GM23338 (cell line): ENCODE measurements at regions not wholly inside any gene's neighbourhood (a gene's known extent, or its start where the extent isn't known, plus 50 kb on each side); places are given as distances from the start of the nearest gene placed in this dataset.

ENCODE experiments used
- ATAC-seq: fragments of 200-7000 bp; cut with Tn5 transposase; 3 replicates; pipeline ENCODE4 v1.9.1; 2020
- DNase-seq: peaks from one replicate; pipeline ENCODE4 v3.0.0-alpha.2; 2015; ENCODE audit warnings: low spot score
- H2AFZ ChIP-seq: fragments of 200-600 bp; sonication (generic); 2 replicates; pipeline ENCODE4 v1.8.0; 2016; ENCODE audit warnings: antibody characterized with exemption, mild to moderate bottlenecking, moderate library complexity
- H3F3A ChIP-seq: fragments of 200-600 bp; sonication (generic); replicated peaks from 2 replicates; pipeline ENCODE4 v1.8.0; 2017; ENCODE audit warnings: antibody characterized with exemption, mixed run types, low read depth
- H3K27ac ChIP-seq: fragments of 200-600 bp; sonication (generic); 2 replicates; pipeline ENCODE4 v1.6.1; 2016; ENCODE audit warnings: low read depth
- H3K27me3 ChIP-seq: fragments of 200-600 bp; sonication (generic); 2 replicates; pipeline ENCODE4 v1.8.0; 2016; ENCODE audit warnings: mild to moderate bottlenecking, mixed run types, moderate library complexity; ENCODE audit not compliant: insufficient read depth
- H3K36me3 ChIP-seq: fragments of 200-600 bp; sonication (generic); 2 replicates; pipeline ENCODE4 v1.8.0; 2016; ENCODE audit warnings: mild to moderate bottlenecking; ENCODE audit not compliant: insufficient read depth
- H3K4me1 ChIP-seq: fragments of 200-600 bp; sonication (generic); 2 replicates; pipeline ENCODE4 v1.8.0; 2016; ENCODE audit warnings: mild to moderate bottlenecking, moderate library complexity; ENCODE audit not compliant: insufficient read depth
- H3K4me2 ChIP-seq: fragments of 200-600 bp; sonication (generic); 2 replicates; pipeline ENCODE4 v1.7.1; 2017; ENCODE audit warnings: mixed run types
- H3K4me3 ChIP-seq: fragments of 200-600 bp; sonication (generic); 2 replicates; pipeline ENCODE4 v1.6.1; 2016; ENCODE audit warnings: mixed run types
- H3K79me2 ChIP-seq: fragments of 200-600 bp; sonication (generic); replicated peaks from 2 replicates; pipeline ENCODE4 v1.8.0; 2017; ENCODE audit warnings: mild to moderate bottlenecking; ENCODE audit not compliant: insufficient read depth
- H3K9me2 ChIP-seq: fragments of 200-600 bp; sonication (generic); 2 replicates; pipeline ENCODE4 v1.8.0; 2017; ENCODE audit not compliant: insufficient read depth
- H4K20me1 ChIP-seq: fragments of 200-600 bp; sonication (generic); replicated peaks from 2 replicates; pipeline ENCODE4 v1.8.0; 2017; ENCODE audit warnings: mild to moderate bottlenecking; ENCODE audit not compliant: insufficient read depth
- H3K27ac Mint-ChIP-seq: 2 replicates; pipeline ENCODE4 v1.8.0; 2020; ENCODE audit warnings: inconsistent platforms, mild to moderate bottlenecking, moderate library complexity, mixed read lengths
- H3K27me3 Mint-ChIP-seq: 3 replicates; pipeline ENCODE4 v1.8.0; 2022; ENCODE audit warnings: low read depth, mild to moderate bottlenecking, moderate library complexity, mixed read lengths, inconsistent platforms; ENCODE audit not compliant: insufficient read depth, poor library complexity
- H3K36me3 Mint-ChIP-seq: 3 replicates; pipeline ENCODE4 v1.8.0; 2021; ENCODE audit warnings: low read depth, mild to moderate bottlenecking, inconsistent platforms, moderate library complexity, mixed read lengths
- H3K4me1 Mint-ChIP-seq: 3 replicates; pipeline ENCODE4 v1.8.0; 2020; ENCODE audit warnings: mild to moderate bottlenecking, inconsistent platforms, mixed read lengths
- H3K4me3 Mint-ChIP-seq: 3 replicates; pipeline ENCODE4 v1.8.0; 2021; ENCODE audit warnings: moderate library complexity, mild to moderate bottlenecking, inconsistent platforms, mixed read lengths
- H3K9me3 Mint-ChIP-seq: 3 replicates; pipeline ENCODE4 v1.8.0; 2020; ENCODE audit warnings: moderate library complexity, mild to moderate bottlenecking, inconsistent platforms, mixed read lengths
- CREB1 ChIP-seq: fragments of 250-450 bp; sonication (Bioruptor Pico); IDR thresholded peaks from 2 replicates; pipeline ENCODE4 v1.5.0; 2020; ENCODE audit warnings: low read depth, mild to moderate bottlenecking, moderate library complexity
- EZH2 ChIP-seq: fragments of 200-600 bp; sonication (generic); IDR thresholded peaks from one replicate; pipeline ENCODE4 v1.8.0; 2017; ENCODE audit warnings: antibody characterized with exemption, mild to moderate bottlenecking, low read depth; ENCODE audit not compliant: unreplicated experiment
- EZH2phosphoT487 ChIP-seq: fragments of 200-600 bp; sonication (generic); IDR thresholded peaks from one replicate; pipeline ENCODE4 v1.8.1; 2018; ENCODE audit warnings: antibody characterized with exemption; ENCODE audit not compliant: unreplicated experiment
- JUNB ChIP-seq: IDR thresholded peaks from one replicate; pipeline ENCODE4 v1.6.1; 2016; ENCODE audit warnings: antibody characterized with exemption; ENCODE audit not compliant: unreplicated experiment
- NANOG ChIP-seq: IDR thresholded peaks from 2 replicates; pipeline ENCODE4 v1.6.1; 2016; ENCODE audit warnings: antibody characterized with exemption, borderline replicate concordance
- POLR2AphosphoS5 ChIP-seq: IDR thresholded peaks from 2 replicates; pipeline ENCODE4 v1.6.1; 2016; ENCODE audit warnings: antibody characterized with exemption, low read depth
- REST ChIP-seq: IDR thresholded peaks from one replicate; pipeline ENCODE4 v1.6.1; 2018; ENCODE audit warnings: antibody characterized with exemption; ENCODE audit not compliant: unreplicated experiment
- STAT1 ChIP-seq: IDR thresholded peaks from one replicate; pipeline ENCODE4 v1.6.1; 2016; ENCODE audit warnings: antibody characterized with exemption; ENCODE audit not compliant: unreplicated experiment
- ZNF114 ChIP-seq: fragments of 250-450 bp; sonication (Bioruptor Pico); IDR thresholded peaks from 2 replicates; pipeline ENCODE4 v1.5.0; 2020; ENCODE audit warnings: mild to moderate bottlenecking, moderate library complexity
- ZNF331 ChIP-seq: fragments of 250-450 bp; sonication (Bioruptor Pico); IDR thresholded peaks from 2 replicates; pipeline ENCODE4 v1.5.0; 2020; ENCODE audit warnings: low read depth, mild to moderate bottlenecking, moderate library complexity

- Mint-ChIP-seq H3K27ac (no peak overlapping the region; the same call in 1 of the 2 replicates), H3K9me3 (no peaks in the 10 kb centered on the region), H3K27me3 (peaks cover 11% of the 10 kb centered on the region), H3K4me1 (peaks cover 42% of the 10 kb centered on the region), H3K36me3 (no peaks in the 10 kb centered on the region), H3K4me3 (no peak overlapping the region)
- no peak for ATAC-seq
- Histone ChIP-seq H2AFZ (peak overlapping the region; percentile 78; the same call in 1 of the 2 replicates), H3K4me1 (peaks cover 38% of the 10 kb centered on the region), H3F3A (no peaks in the 10 kb centered on the region; the same call in 1 of the 2 replicates), H3K4me2 (peak overlapping the region; percentile 48; the same call in 1 of the 2 replicates), H4K20me1 (no peaks in the 10 kb centered on the region), H3K27me3 (no peaks in the 10 kb centered on the region), H3K9me2 (peaks cover 4% of the 10 kb centered on the region; the same call in 1 of the 2 replicates), H3K27ac (no peak overlapping the region), H3K4me3 (no peak overlapping the region), H3K36me3 (no peaks in the 10 kb centered on the region), H3K79me2 (no peaks in the 10 kb centered on the region)
- DNase-seq, result no peak
- TF ChIP-seq EZH2phosphoT487, result no peak
- TF ChIP-seq EZH2, result no peak
- no peak for TF ChIP-seq REST
- TF ChIP-seq ZNF114 (CRISPR knock-in tag), result no peak
- TF ChIP-seq POLR2AphosphoS5, result no peak
- TF ChIP-seq STAT1, result no peak
- no peak for TF ChIP-seq ZNF331 (CRISPR knock-in tag)
- TF ChIP-seq JUNB, result no peak
- no peak for TF ChIP-seq NANOG
- TF ChIP-seq CREB1 (CRISPR knock-in tag), result no peak
These were observed 141.0 kb upstream of the RMST start for GRCh38 chr12:97321621-97322020.

GRCh38 chr12:97322388-97322787 lies 140.2 kb upstream of the RMST start:
- Histone ChIP-seq H2AFZ (no peak overlapping the region; the same call in 1 of the 2 replicates), H3F3A (no peaks in the 10 kb centered on the region; the same call in 1 of the 2 replicates), H4K20me1 (no peaks in the 10 kb centered on the region), H3K4me3 (peak overlapping the region; percentile 10; the same call in 1 of the 2 replicates), H3K79me2 (no peaks in the 10 kb centered on the region), H3K27ac (no peak overlapping the region), H3K9me2 (no peaks in the 10 kb centered on the region; the same call in 1 of the 2 replicates), H3K36me3 (no peaks in the 10 kb centered on the region), H3K4me1 (peaks cover 38% of the 10 kb centered on the region), H3K27me3 (no peaks in the 10 kb centered on the region), H3K4me2 (peak overlapping the region; percentile 48)
- Mint-ChIP-seq H3K27me3 (peaks cover 11% of the 10 kb centered on the region), H3K27ac (no peak overlapping the region; the same call in 1 of the 2 replicates), H3K36me3 (no peaks in the 10 kb centered on the region), H3K9me3 (no peaks in the 10 kb centered on the region), H3K4me3 (no peak overlapping the region), H3K4me1 (peaks cover 42% of the 10 kb centered on the region)
- TF ChIP-seq REST (peak; percentile 46), JUNB (no peak)
- no peak for DNase-seq
- ATAC-seq, result no peak; the same call in 2 of the 3 replicates
